Smooth muscle cell (in vitro differentiated cells): ENCODE measurements at regions not wholly inside any gene's neighbourhood (a gene's known extent, or its start where the extent isn't known, plus 50 kb on each side); places are given as distances from the start of the nearest gene placed in this dataset.

Experiments used
- DNase-seq: peaks from one replicate; lab custom pipeline; 2025; ENCODE audit not compliant: unreplicated experiment; lab: John Stamatoyannopoulos, UW
- H2AFZ ChIP-seq: fragments of 200-600 bp; sonication (generic); 2 replicates; pipeline ENCODE4 v1.6.0; 2016; ENCODE audit warnings: antibody characterized with exemption, low read depth, mild to moderate bottlenecking
- H3F3A ChIP-seq: fragments of 200-600 bp; sonication (generic); 2 replicates; pipeline ENCODE4 v1.6.0; 2017; ENCODE audit warnings: antibody characterized with exemption, low read depth
- H3K27ac ChIP-seq: fragments of 200-600 bp; sonication (generic); 2 replicates; pipeline ENCODE4 v1.5.1; 2016; ENCODE audit warnings: low read depth, mild to moderate bottlenecking
- H3K27me3 ChIP-seq: fragments of 200-600 bp; sonication (generic); 2 replicates; pipeline ENCODE4 v1.6.1; 2016; ENCODE audit warnings: low read depth, mild to moderate bottlenecking
- H3K36me3 ChIP-seq: fragments of 200-600 bp; sonication (generic); 2 replicates; pipeline ENCODE4 v1.5.1; 2016; ENCODE audit warnings: low read depth
- H3K4me1 ChIP-seq: fragments of 200-600 bp; sonication (generic); 2 replicates; pipeline ENCODE4 v1.5.1; 2016; ENCODE audit warnings: low read depth
- H3K4me2 ChIP-seq: fragments of 200-600 bp; sonication (generic); 2 replicates; pipeline ENCODE4 v1.6.0; 2016; ENCODE audit warnings: mild to moderate bottlenecking
- H3K4me3 ChIP-seq: fragments of 200-600 bp; sonication (generic); 2 replicates; pipeline ENCODE4 v1.5.1; 2016; ENCODE audit warnings: mild to moderate bottlenecking
- H3K79me2 ChIP-seq: fragments of 200-600 bp; sonication (generic); 2 replicates; pipeline ENCODE4 v1.6.0; 2016; ENCODE audit warnings: low read depth, mild to moderate bottlenecking
- H3K9ac ChIP-seq: fragments of 200-600 bp; sonication (generic); 2 replicates; pipeline ENCODE4 v1.6.0; 2016; ENCODE audit warnings: low read depth
- H3K9me3 ChIP-seq: fragments of 200-600 bp; sonication (generic); replicated peaks from 2 replicates; pipeline ENCODE4 v1.5.1; 2016; ENCODE audit warnings: low read depth
- H4K20me1 ChIP-seq: fragments of 200-600 bp; sonication (generic); 2 replicates; pipeline ENCODE4 v1.6.0; 2016; ENCODE audit warnings: low read depth
- CTCF ChIP-seq: fragments of 200-600 bp; sonication (generic); IDR thresholded peaks from 2 replicates; pipeline ENCODE4 v1.5.1; 2017; ENCODE audit warnings: borderline replicate concordance, mild to moderate bottlenecking, antibody characterized with exemption; ENCODE audit not compliant: insufficient read depth, poor library complexity, severe bottlenecking
- WGBS: methylation state at CpG from one replicate; pipeline ENCODE4 v1.1.7; 2016; ENCODE audit warnings: low lambda C conversion rate; 5-methylcytosine and 5-hydroxymethylcytosine counted together

GRCh38 chr13:106986687-106987426, 418.9 kb upstream of the ARGLU1 start:
- H3K27me3 ChIP-seq = peaks cover 6% of the 10 kb centered on the region
- no peaks in the 10 kb centered on the region for H3K9me3 ChIP-seq
- H3K27ac ChIP-seq = no peak overlapping the region
- H3F3A ChIP-seq = no peaks in the 10 kb centered on the region
- no peaks in the 10 kb centered on the region for H3K36me3 ChIP-seq
- H3K4me1 ChIP-seq = no peaks in the 10 kb centered on the region
- no peak overlapping the region for H3K9ac ChIP-seq
- H3K79me2 ChIP-seq = no peaks in the 10 kb centered on the region
- TF ChIP-seq CTCF = no peak
- H4K20me1 ChIP-seq = no peaks in the 10 kb centered on the region
- H3K4me2 ChIP-seq = no peak overlapping the region
- H2AFZ ChIP-seq = no peak overlapping the region
- WGBS = 84% methylated on average over 10 of the region's 10 CpGs
- no peak for DNase-seq
- H3K4me3 ChIP-seq = no peak overlapping the region

GRCh38 chr13:106986033-106986484, 418.1 kb upstream of the ARGLU1 start:
- Histone ChIP-seq H3K9ac (no peak overlapping the region), H3F3A (no peaks in the 10 kb centered on the region), H3K9me3 (no peaks in the 10 kb centered on the region), H3K36me3 (no peaks in the 10 kb centered on the region), H4K20me1 (no peaks in the 10 kb centered on the region), H3K27me3 (peaks cover 6% of the 10 kb centered on the region), H3K4me1 (no peaks in the 10 kb centered on the region), H3K4me3 (no peak overlapping the region), H3K79me2 (no peaks in the 10 kb centered on the region), H3K4me2 (peak overlapping the region; percentile 56), H2AFZ (no peak overlapping the region), H3K27ac (no peak overlapping the region)
- 45% methylated on average over 7 of the region's 7 CpGs for WGBS
- DNase-seq = no peak
- no peak for TF ChIP-seq CTCF

GRCh38 chr13:106985481-106985880, 417.5 kb upstream of the ARGLU1 start:
- WGBS = 75% methylated on average over 3 of the region's 3 CpGs
- H3K27ac ChIP-seq = no peak overlapping the region

More at GRCh38 chr13:106985481-106985880, 417.5 kb upstream of the ARGLU1 start:
- no peak for DNase-seq
- Histone ChIP-seq H3K4me1 (no peaks in the 10 kb centered on the region), H3K27me3 (peaks cover 6% of the 10 kb centered on the region), H3K9ac (no peak overlapping the region), H3K4me3 (no peak overlapping the region), H4K20me1 (no peaks in the 10 kb centered on the region), H3F3A (no peaks in the 10 kb centered on the region), H3K36me3 (no peaks in the 10 kb centered on the region), H3K9me3 (no peaks in the 10 kb centered on the region), H2AFZ (no peak overlapping the region), H3K4me2 (peak overlapping the region; percentile 56), H3K79me2 (no peaks in the 10 kb centered on the region)
- TF ChIP-seq CTCF = no peak
